BJ (cell line): ENCODE measurements at regions not wholly inside any gene's neighbourhood (a gene's known extent, or its start where the extent isn't known, plus 50 kb on each side); places are given as distances from the start of the nearest gene placed in this dataset.

Source experiments
- CTCF ChIA-PET: fragments of 350-600 bp; formaldehyde crosslinking; extraction: SDS; loops from one replicate; lab custom pipeline; 2021; ENCODE audit warnings: antibody characterized with exemption, inconsistent platforms; lab: Yijun Ruan, JAX
- POLR2A ChIA-PET: fragments of 300-600 bp; sonication (Branson Sonifier 250); formaldehyde crosslinking; extraction: SDS; loops from one replicate; lab custom pipeline; 2021; ENCODE audit warnings: antibody characterized with exemption; lab: Charles Lee
- DNase-seq: peaks from one replicate; pipeline ENCODE4 v3.0.0-alpha.2; 2011; ENCODE audit warnings: low read depth
- H3K27me3 ChIP-seq: 2 replicates; pipeline ENCODE4 v1.6.0; 2011; ENCODE audit warnings: low read length; ENCODE audit not compliant: control insufficient read depth, insufficient read depth
- H3K36me3 ChIP-seq: 2 replicates; pipeline ENCODE4 v1.5.1; 2011; ENCODE audit warnings: low read length; ENCODE audit not compliant: control insufficient read depth, insufficient read depth
- H3K4me3 ChIP-seq: 2 replicates; pipeline ENCODE4 v1.5.1; 2011; ENCODE audit warnings: low read depth, mild to moderate bottlenecking, control low read depth, low read length
- TF ChIP-seq, protein P1 (sequence below): IDR thresholded peaks from 2 replicates; pipeline ENCODE4 v1.5.1; 2011; ENCODE audit warnings: low read depth, mild to moderate bottlenecking, control low read depth, inconsistent platforms, low read length, moderate library complexity; ENCODE audit not compliant: insufficient read depth

DNA sequence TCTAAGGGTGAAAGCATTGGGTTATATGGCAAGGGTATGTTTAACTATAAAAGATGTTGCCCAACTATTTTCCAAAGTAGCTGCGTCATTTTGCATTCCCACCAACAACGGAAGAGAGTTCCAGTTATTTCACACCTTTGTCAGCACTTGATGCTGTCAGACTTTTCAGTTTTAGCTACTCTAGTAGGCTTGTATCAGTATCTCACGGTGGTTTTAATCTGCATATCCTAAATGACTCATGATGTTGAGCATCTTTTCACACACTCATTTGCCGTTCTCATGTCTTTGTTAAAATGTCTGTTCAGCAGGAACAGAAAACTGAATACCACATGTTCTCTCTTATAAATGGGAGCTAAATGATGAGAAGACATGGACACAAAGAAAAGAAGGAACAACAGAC, 122.3 kb downstream of the RNASET2 start:
- Histone ChIP-seq H3K36me3 (no peaks in the 10 kb centered on the region), H3K4me3 (no peak overlapping the region), H3K27me3 (no peaks in the 10 kb centered on the region)
- TF ChIP-seq, protein P1, sequence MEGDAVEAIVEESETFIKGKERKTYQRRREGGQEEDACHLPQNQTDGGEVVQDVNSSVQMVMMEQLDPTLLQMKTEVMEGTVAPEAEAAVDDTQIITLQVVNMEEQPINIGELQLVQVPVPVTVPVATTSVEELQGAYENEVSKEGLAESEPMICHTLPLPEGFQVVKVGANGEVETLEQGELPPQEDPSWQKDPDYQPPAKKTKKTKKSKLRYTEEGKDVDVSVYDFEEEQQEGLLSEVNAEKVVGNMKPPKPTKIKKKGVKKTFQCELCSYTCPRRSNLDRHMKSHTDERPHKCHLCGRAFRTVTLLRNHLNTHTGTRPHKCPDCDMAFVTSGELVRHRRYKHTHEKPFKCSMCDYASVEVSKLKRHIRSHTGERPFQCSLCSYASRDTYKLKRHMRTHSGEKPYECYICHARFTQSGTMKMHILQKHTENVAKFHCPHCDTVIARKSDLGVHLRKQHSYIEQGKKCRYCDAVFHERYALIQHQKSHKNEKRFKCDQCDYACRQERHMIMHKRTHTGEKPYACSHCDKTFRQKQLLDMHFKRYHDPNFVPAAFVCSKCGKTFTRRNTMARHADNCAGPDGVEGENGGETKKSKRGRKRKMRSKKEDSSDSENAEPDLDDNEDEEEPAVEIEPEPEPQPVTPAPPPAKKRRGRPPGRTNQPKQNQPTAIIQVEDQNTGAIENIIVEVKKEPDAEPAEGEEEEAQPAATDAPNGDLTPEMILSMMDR: no peak
- ChIA-PET CTCF (no interaction called here), POLR2A (no interaction called here)
- no peak for DNase-seq

DNA sequence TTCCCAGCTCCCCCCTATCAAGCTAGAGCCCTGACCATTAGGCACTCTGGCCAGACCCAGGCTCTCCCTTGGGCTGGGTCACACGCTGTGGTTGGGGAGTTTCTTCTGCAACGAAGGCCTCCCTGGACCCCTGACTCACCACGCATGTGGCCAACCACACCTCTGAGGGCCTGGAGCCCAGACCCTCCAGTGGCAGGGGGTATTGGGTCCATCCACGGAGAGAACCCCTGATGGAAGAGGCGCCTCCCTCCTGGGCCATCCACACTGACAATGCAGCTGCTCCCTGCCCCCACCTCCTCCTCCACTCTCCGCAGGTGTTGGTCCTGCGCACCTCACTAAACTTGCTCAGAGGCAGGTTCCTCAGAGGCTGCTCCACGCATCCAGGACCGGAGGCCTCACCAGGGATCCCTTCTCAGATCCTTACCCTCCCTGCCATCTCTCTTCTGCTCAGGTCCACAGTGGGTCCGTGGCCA, 125.4 kb downstream of the RNASET2 start:
- Histone ChIP-seq H3K36me3 (no peaks in the 10 kb centered on the region), H3K4me3 (no peak overlapping the region), H3K27me3 (no peaks in the 10 kb centered on the region)
- no peak for DNase-seq
- ChIA-PET POLR2A (no interaction called here), CTCF (no interaction called here)
- TF ChIP-seq, protein P1: no peak

DNA sequence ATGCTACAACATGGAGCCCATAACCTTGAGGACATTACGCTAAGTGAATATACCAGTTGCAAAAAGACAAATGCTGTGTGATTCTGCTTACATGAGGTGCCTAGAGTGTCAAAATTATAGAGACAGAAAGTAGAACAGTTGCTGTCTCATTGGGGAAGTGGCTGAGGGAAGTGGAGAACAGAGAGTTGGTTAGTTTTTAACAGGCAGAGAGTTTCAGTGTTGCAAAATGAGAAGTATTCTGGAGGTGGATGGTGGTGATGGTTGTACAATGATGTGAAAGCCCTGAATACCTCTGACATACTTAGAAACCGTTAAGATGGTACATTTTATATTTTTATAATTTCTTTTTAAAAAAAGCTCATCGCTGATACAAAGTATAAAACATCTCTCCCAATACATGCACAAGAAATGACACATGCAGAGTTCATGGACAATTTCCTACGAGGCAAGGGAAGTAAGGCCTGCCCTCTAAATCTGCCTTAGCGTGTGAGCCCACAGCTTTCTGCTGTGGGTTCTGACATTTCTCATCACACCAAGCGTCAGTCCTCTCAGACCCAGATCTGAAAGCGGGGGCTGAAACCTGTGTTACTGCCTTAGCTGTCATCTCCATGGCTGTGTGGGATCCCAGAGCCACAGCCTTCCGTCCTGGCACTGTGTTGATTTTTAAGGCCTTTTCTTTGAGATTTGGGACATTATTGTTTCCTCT, 126.0 kb downstream of the RNASET2 start:
- ChIA-PET POLR2A (no interaction called here), CTCF (no interaction called here)
- no peak for DNase-seq
- H3K27me3 ChIP-seq: no peaks in the 10 kb centered on the region
- TF ChIP-seq, protein P1: no peak
- H3K36me3 ChIP-seq: no peaks in the 10 kb centered on the region
- H3K4me3 ChIP-seq: no peak overlapping the region

DNA sequence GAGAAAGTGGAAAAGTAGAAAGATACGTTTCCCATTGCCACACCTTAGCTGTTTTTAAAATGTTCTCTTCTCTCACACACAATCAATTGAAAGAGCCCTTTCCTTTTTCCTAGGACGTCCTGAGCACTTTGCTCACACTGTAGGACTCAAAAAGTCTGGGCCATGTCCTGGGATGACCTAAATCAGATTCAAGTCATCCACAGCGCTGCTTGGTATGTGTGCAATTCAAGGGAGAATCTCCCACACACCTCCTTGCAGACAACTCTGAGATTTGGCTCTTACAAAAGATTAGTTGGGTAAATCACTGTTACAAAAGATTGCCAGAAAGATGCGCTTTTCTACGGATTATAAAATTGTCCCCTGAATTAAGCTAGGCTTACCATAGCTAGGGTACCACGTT, 130.1 kb downstream of the RNASET2 start:
- POLR2A ChIA-PET: no interaction called here

DNA sequence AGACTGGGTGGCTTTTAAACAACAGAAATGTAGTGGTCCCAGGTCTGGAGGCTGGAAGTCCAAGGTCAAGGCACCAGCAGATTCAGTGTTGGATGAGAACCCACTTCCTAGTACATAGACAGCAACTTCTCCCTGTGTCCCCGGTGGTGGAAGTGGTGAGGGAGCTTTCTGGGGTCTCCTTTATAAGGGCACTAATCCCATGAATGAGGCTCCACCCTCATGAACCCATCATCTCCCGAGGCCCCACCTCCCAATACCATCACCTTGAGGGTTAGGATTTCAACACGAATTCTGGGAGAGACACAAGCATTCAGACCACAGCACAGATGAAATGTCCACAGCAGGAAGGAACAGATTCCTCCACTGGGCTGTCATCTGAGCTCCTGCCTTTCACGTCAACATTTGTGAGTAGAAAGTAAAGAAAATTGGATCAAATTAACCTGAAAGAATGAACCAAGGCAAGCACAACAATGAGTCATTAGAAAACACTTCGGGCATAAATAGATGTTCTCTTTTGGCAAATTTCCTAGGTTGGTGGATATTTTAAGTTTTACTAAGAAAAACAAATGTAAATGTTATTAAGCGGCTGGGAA, 130.7 kb downstream of the RNASET2 start:
- no peaks in the 10 kb centered on the region for H3K36me3 ChIP-seq
- H3K4me3 ChIP-seq: no peak overlapping the region
- ChIA-PET CTCF (no interaction called here), POLR2A (no interaction called here)
- H3K27me3 ChIP-seq: no peaks in the 10 kb centered on the region
- no peak for DNase-seq
- TF ChIP-seq, protein P1: no peak

More for the DNA sequence above, 130.1 kb downstream of the RNASET2 start:
- Histone ChIP-seq H3K27me3 (no peaks in the 10 kb centered on the region), H3K4me3 (no peak overlapping the region), H3K36me3 (no peaks in the 10 kb centered on the region)
- no peak for DNase-seq
- CTCF ChIA-PET: no interaction called here
- TF ChIP-seq, protein P1: no peak
